ENCODE measurements at regions not wholly inside any gene's neighbourhood (a gene's known extent, or its start where the extent isn't known, plus 50 kb on each side); places are given as distances from the start of the nearest gene placed in this dataset.

DNA sequence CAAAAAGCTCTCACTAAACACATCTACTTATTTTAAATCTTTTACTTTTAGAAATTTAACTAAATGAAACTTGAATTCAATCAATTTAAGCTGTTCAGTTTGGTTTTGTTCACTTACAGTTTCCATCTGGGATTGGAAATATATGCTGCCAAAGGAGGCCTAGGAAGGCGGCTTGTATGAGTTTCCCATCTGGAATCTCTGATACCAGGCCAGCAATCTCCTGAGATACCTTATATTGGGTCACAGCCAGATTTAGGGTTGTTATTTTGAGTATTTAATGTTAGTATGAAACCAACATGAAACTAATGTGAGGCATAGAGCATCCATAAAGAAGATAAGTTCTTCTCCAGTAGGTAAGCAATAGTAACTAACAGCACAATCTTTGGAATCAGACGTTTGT, 94.6 kb downstream of the GMNC start:
- no peak for TF ChIP-seq EP300 (IDR thresholded peaks at IDR 0.05)
- TF ChIP-seq, protein P1, sequence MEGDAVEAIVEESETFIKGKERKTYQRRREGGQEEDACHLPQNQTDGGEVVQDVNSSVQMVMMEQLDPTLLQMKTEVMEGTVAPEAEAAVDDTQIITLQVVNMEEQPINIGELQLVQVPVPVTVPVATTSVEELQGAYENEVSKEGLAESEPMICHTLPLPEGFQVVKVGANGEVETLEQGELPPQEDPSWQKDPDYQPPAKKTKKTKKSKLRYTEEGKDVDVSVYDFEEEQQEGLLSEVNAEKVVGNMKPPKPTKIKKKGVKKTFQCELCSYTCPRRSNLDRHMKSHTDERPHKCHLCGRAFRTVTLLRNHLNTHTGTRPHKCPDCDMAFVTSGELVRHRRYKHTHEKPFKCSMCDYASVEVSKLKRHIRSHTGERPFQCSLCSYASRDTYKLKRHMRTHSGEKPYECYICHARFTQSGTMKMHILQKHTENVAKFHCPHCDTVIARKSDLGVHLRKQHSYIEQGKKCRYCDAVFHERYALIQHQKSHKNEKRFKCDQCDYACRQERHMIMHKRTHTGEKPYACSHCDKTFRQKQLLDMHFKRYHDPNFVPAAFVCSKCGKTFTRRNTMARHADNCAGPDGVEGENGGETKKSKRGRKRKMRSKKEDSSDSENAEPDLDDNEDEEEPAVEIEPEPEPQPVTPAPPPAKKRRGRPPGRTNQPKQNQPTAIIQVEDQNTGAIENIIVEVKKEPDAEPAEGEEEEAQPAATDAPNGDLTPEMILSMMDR (IDR thresholded peaks at IDR 0.05) = no peak

Measured in gastroesophageal sphincter (tissue), 3 donors.